Neural progenitor cell (in vitro differentiated cells): ENCODE measurements at regions not wholly inside any gene's neighbourhood (a gene's known extent, or its start where the extent isn't known, plus 50 kb on each side); places are given as distances from the start of the nearest gene placed in this dataset.

Source experiments
- DNase-seq: peaks from one replicate; pipeline ENCODE4 v3.0.0-alpha.2; 2016; ENCODE audit warnings: low spot score
- H2AFZ ChIP-seq: fragments of 200-600 bp; sonication (generic); replicated peaks from 2 replicates; pipeline ENCODE4 v1.6.1; 2016; ENCODE audit warnings: antibody characterized with exemption
- H3F3A ChIP-seq: fragments of 200-600 bp; sonication (generic); 2 replicates; pipeline ENCODE4 v1.6.1; 2016; ENCODE audit warnings: antibody characterized with exemption, low read depth
- H3K27ac ChIP-seq: fragments of 200-600 bp; sonication (generic); 2 replicates; pipeline ENCODE4 v1.5.1; 2016; ENCODE audit warnings: mild to moderate bottlenecking
- H3K27me3 ChIP-seq: fragments of 200-600 bp; sonication (generic); 2 replicates; pipeline ENCODE4 v1.6.1; 2016; ENCODE audit warnings: mild to moderate bottlenecking, moderate library complexity
- H3K36me3 ChIP-seq: fragments of 200-600 bp; sonication (generic); 2 replicates; pipeline ENCODE4 v1.5.1; 2016
- H3K4me1 ChIP-seq: fragments of 200-600 bp; sonication (generic); 2 replicates; pipeline ENCODE4 v1.6.1; 2016; ENCODE audit warnings: mixed run types
- H3K4me2 ChIP-seq: fragments of 200-600 bp; sonication (generic); 2 replicates; pipeline ENCODE4 v1.6.1; 2016
- H3K4me3 ChIP-seq: fragments of 200-600 bp; sonication (generic); 2 replicates; pipeline ENCODE4 v1.5.1; 2016
- H3K79me2 ChIP-seq: fragments of 200-600 bp; sonication (generic); 2 replicates; pipeline ENCODE4 v1.6.1; 2016; ENCODE audit warnings: low read depth
- H3K9ac ChIP-seq: fragments of 200-600 bp; sonication (generic); 2 replicates; pipeline ENCODE4 v1.6.1; 2016
- H3K9me3 ChIP-seq: fragments of 200-600 bp; sonication (generic); 2 replicates; pipeline ENCODE4 v1.5.1; 2016; ENCODE audit warnings: low read depth
- H4K20me1 ChIP-seq: fragments of 200-600 bp; sonication (generic); 2 replicates; pipeline ENCODE4 v1.6.1; 2016; ENCODE audit warnings: low read depth
- H3K27ac Mint-ChIP-seq: 3 replicates; pipeline ENCODE4 v1.8.0; 2021; ENCODE audit warnings: mixed read lengths
- H3K27me3 Mint-ChIP-seq: 2 replicates; pipeline ENCODE4 v1.8.0; 2022; ENCODE audit warnings: low read depth, mild to moderate bottlenecking, inconsistent platforms, moderate library complexity, mixed read lengths; ENCODE audit not compliant: insufficient read depth
- H3K36me3 Mint-ChIP-seq: 3 replicates; pipeline ENCODE4 v1.8.0; 2021; ENCODE audit warnings: mixed read lengths
- H3K4me1 Mint-ChIP-seq: 3 replicates; pipeline ENCODE4 v1.8.0; 2021; ENCODE audit warnings: mixed read lengths
- H3K4me3 Mint-ChIP-seq: 3 replicates; pipeline ENCODE4 v1.8.0; 2021; ENCODE audit warnings: mild to moderate bottlenecking, moderate library complexity, mixed read lengths
- H3K9me3 Mint-ChIP-seq: 3 replicates; pipeline ENCODE4 v1.8.0; 2020; ENCODE audit warnings: mixed read lengths
- CTCF ChIP-seq: fragments of 200-600 bp; sonication (generic); IDR thresholded peaks from 2 replicates; pipeline ENCODE4 v1.5.1; 2017; ENCODE audit warnings: antibody characterized with exemption, mild to moderate bottlenecking
- EZH2 ChIP-seq: fragments of 200-600 bp; sonication (generic); IDR thresholded peaks from 2 replicates; pipeline ENCODE4 v1.6.1; 2017; ENCODE audit warnings: antibody characterized with exemption, mild to moderate bottlenecking, moderate library complexity
- EZH2phosphoT487 ChIP-seq: fragments of 200-600 bp; sonication (generic); IDR thresholded peaks from 2 replicates; pipeline ENCODE4 v1.6.1; 2017; ENCODE audit warnings: antibody characterized with exemption

GRCh38 chr10:58954178-58954577, 222.3 kb upstream of the PHYHIPL start:
- Mint-ChIP-seq H3K4me1 (no peaks in the 10 kb centered on the region), H3K27ac (no peak overlapping the region), H3K9me3 (no peaks in the 10 kb centered on the region), H3K27me3 (no peaks in the 10 kb centered on the region), H3K36me3 (no peaks in the 10 kb centered on the region), H3K4me3 (no peak overlapping the region)
- H3K36me3 ChIP-seq, result no peaks in the 10 kb centered on the region
- H4K20me1 ChIP-seq, result no peaks in the 10 kb centered on the region
- H3K4me3 ChIP-seq, result no peak overlapping the region
- TF ChIP-seq EZH2phosphoT487, result no peak
- no peak for TF ChIP-seq EZH2
- no peak for TF ChIP-seq CTCF
- H3K79me2 ChIP-seq, result no peaks in the 10 kb centered on the region
- no peak for DNase-seq
- H3F3A ChIP-seq, result no peaks in the 10 kb centered on the region
- H3K9me3 ChIP-seq, result no peaks in the 10 kb centered on the region
- H2AFZ ChIP-seq, result no peak overlapping the region
- no peak overlapping the region for H3K9ac ChIP-seq
- H3K27me3 ChIP-seq, result peaks cover 44% of the 10 kb centered on the region
- no peaks in the 10 kb centered on the region for H3K4me1 ChIP-seq
- no peak overlapping the region for H3K4me2 ChIP-seq
- H3K27ac ChIP-seq, result no peak overlapping the region

- no peaks in the 10 kb centered on the region for H3K9me3 ChIP-seq
- Mint-ChIP-seq H3K4me1 (no peaks in the 10 kb centered on the region), H3K36me3 (no peaks in the 10 kb centered on the region), H3K27ac (no peak overlapping the region), H3K27me3 (no peaks in the 10 kb centered on the region), H3K9me3 (no peaks in the 10 kb centered on the region), H3K4me3 (no peak overlapping the region)
- no peaks in the 10 kb centered on the region for H4K20me1 ChIP-seq
- no peaks in the 10 kb centered on the region for H3K4me1 ChIP-seq
- H3F3A ChIP-seq, result no peaks in the 10 kb centered on the region
- no peaks in the 10 kb centered on the region for H3K79me2 ChIP-seq
- no peak overlapping the region for H3K4me2 ChIP-seq
- DNase-seq, result no peak
- no peak overlapping the region for H3K27ac ChIP-seq
- no peaks in the 10 kb centered on the region for H3K36me3 ChIP-seq
- H3K9ac ChIP-seq, result no peak overlapping the region
- TF ChIP-seq EZH2 (no peak), EZH2phosphoT487 (no peak), CTCF (no peak)
- no peak overlapping the region for H3K4me3 ChIP-seq
- peaks cover 56% of the 10 kb centered on the region for H3K27me3 ChIP-seq
- no peak overlapping the region for H2AFZ ChIP-seq
Observed at GRCh38 chr10:58955615-58956014, 220.8 kb upstream of the PHYHIPL start.

GRCh38 chr10:58956926-58957325, 219.5 kb upstream of the PHYHIPL start:
- H3K4me3 Mint-ChIP-seq, result no peak overlapping the region
- peaks cover 69% of the 10 kb centered on the region for H3K27me3 ChIP-seq
- H3K9me3 ChIP-seq, result no peaks in the 10 kb centered on the region
- no peaks in the 10 kb centered on the region for H3K27me3 Mint-ChIP-seq
- no peak overlapping the region for H3K9ac ChIP-seq
- H3K27ac Mint-ChIP-seq, result no peak overlapping the region
- no peaks in the 10 kb centered on the region for H3F3A ChIP-seq
- H3K79me2 ChIP-seq, result no peaks in the 10 kb centered on the region
- DNase-seq, result no peak
- H3K9me3 Mint-ChIP-seq, result no peaks in the 10 kb centered on the region
- H3K4me2 ChIP-seq, result no peak overlapping the region
- H3K4me1 ChIP-seq, result no peaks in the 10 kb centered on the region
- no peak overlapping the region for H3K27ac ChIP-seq
- no peak overlapping the region for H2AFZ ChIP-seq
- TF ChIP-seq EZH2 (no peak), EZH2phosphoT487 (no peak), CTCF (no peak)
- H3K4me3 ChIP-seq, result no peak overlapping the region
- H3K4me1 Mint-ChIP-seq, result no peaks in the 10 kb centered on the region
- no peaks in the 10 kb centered on the region for H4K20me1 ChIP-seq
- no peaks in the 10 kb centered on the region for H3K36me3 ChIP-seq
- H3K36me3 Mint-ChIP-seq, result no peaks in the 10 kb centered on the region

- H3F3A ChIP-seq, result no peaks in the 10 kb centered on the region
- Mint-ChIP-seq H3K36me3 (no peaks in the 10 kb centered on the region), H3K9me3 (no peaks in the 10 kb centered on the region), H3K4me3 (no peak overlapping the region), H3K27ac (no peak overlapping the region), H3K4me1 (no peaks in the 10 kb centered on the region), H3K27me3 (no peaks in the 10 kb centered on the region)
- DNase-seq, result no peak
- peaks cover 75% of the 10 kb centered on the region for H3K27me3 ChIP-seq
- no peaks in the 10 kb centered on the region for H3K79me2 ChIP-seq
- no peak for TF ChIP-seq CTCF
- TF ChIP-seq EZH2, result no peak
- TF ChIP-seq EZH2phosphoT487, result no peak
- no peak overlapping the region for H3K4me3 ChIP-seq
- H3K9me3 ChIP-seq, result no peaks in the 10 kb centered on the region
- no peaks in the 10 kb centered on the region for H4K20me1 ChIP-seq
- no peak overlapping the region for H3K4me2 ChIP-seq
- no peak overlapping the region for H3K9ac ChIP-seq
- no peak overlapping the region for H2AFZ ChIP-seq
- peaks cover 1% of the 10 kb centered on the region for H3K4me1 ChIP-seq
- no peak overlapping the region for H3K27ac ChIP-seq
- H3K36me3 ChIP-seq, result no peaks in the 10 kb centered on the region
Observed at GRCh38 chr10:58957517-58957916, 218.9 kb upstream of the PHYHIPL start.
